Skeletal muscle cell (primary cell): ENCODE measurements at regions not wholly inside any gene's neighbourhood (a gene's known extent, or its start where the extent isn't known, plus 50 kb on each side); places are given as distances from the start of the nearest gene placed in this dataset.

Source experiments
- DNase-seq: peaks from one replicate; pipeline ENCODE4 v3.0.0-alpha.2; 2010; ENCODE audit warnings: low read depth
- H3K4me3 ChIP-seq: 2 replicates; pipeline ENCODE4 v1.5.1; 2011; ENCODE audit warnings: low read depth, mild to moderate bottlenecking, control low read depth, low read length, moderate library complexity

GRCh38 chr5:57601996-57602395, 119.4 kb upstream of the ACTBL2 start:
- no peak for DNase-seq

GRCh38 chr5:57600321-57600720, 117.7 kb upstream of the ACTBL2 start:
- no peak overlapping the region for H3K4me3 ChIP-seq
- peak; percentile 8 for DNase-seq

More at GRCh38 chr5:57601996-57602395, 119.4 kb upstream of the ACTBL2 start:
- no peak overlapping the region for H3K4me3 ChIP-seq

GRCh38 chr5:57598756-57599155, 116.1 kb upstream of the ACTBL2 start:
- peak; percentile 30 for DNase-seq
- H3K4me3 ChIP-seq = no peak overlapping the region

DNA sequence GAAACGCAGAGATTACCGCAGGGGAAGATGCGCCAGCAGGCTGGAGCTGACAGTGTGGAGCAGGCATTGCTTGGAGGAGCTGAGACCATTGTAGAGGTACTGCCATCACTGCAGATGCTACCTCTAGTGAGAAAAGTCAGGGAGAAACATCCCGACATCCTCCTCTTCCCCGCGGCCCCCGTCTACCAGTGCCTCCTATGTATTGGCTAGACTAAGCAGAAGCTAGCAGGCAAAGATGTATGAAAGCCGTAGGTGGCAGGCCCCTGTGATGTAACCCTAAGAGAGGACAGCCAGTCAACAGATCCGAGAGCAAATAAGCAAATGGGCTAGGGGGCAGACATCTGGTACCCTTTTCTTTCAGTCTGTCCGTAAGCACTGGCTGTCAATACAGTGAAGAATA, 115.5 kb upstream of the ACTBL2 start:
- no peak overlapping the region for H3K4me3 ChIP-seq

GRCh38 chr5:57595523-57595991, 112.9 kb upstream of the ACTBL2 start:
- DNase-seq = no peak
- H3K4me3 ChIP-seq = no peak overlapping the region

More for the DNA sequence above, 115.5 kb upstream of the ACTBL2 start:
- DNase-seq = no peak

GRCh38 chr5:57594436-57594835, 111.8 kb upstream of the ACTBL2 start:
- DNase-seq = no peak
- no peak overlapping the region for H3K4me3 ChIP-seq

DNA sequence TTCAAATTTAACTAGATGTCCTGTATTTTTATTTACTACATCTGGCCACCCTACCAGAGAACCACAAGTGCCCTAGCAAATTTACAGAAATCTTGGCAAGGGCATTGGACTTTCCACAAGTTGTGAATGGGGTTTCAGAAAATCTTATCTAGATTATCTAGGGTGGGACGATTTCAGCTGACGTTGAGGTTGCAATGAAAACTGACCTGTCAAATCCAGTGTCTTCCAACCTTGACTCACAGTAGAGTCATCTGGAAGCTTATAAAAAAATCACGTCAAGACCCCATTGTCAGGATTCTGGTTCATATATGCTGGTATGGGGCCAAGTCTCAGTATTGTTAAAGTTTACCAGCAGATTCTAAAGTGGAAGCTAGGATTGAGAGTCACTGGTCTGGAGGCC, 109.6 kb upstream of the ACTBL2 start:
- DNase-seq = no peak

DNA sequence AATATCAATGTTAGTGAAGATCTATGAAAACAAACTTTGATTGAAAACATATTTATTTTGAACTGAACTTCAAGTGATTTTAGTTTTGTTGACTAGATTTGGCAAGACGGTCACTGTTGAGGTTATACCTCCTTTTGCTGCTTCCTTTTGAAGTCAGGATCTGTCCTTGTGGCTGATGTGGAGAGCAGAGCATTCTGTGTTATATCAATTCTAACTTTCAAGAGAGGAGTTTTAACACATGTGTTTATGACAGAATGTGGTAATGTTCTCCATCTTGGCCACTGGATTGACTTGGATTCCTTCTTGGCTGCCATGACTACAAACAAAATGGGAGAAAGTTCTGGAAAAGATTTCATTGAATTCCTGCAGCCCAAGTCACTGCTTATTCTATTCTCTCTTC, 104.0 kb upstream of the ACTBL2 start:
- no peak for DNase-seq

More for the DNA sequence above, 109.6 kb upstream of the ACTBL2 start:
- H3K4me3 ChIP-seq = no peak overlapping the region

DNA sequence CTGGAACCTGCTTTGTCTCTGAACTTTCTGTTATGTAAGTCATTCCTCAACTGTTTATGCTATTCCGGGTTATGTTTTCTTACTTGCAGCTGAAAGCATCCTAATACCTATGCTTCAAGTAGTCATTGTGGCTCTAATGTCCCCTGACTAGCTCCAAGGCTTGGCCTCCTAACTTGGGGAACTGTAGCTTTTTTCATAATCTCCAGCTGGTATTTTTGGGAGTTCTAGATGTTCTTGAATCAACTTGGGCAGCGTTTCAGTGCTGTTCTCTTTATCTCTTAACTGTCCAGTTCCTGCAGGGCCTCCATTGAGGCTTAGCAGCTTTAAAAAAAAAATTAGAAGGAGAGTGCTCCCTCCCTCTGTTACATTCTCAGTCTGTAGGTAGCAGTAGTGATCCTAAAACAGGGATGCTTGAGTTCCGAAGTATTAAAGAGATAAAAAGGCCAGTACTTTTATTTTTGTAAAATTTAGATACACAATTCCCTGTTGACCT, 100.0 kb upstream of the ACTBL2 start:
- no peak overlapping the region for H3K4me3 ChIP-seq
- DNase-seq = no peak

More for the DNA sequence above, 104.0 kb upstream of the ACTBL2 start:
- no peak overlapping the region for H3K4me3 ChIP-seq

DNA sequence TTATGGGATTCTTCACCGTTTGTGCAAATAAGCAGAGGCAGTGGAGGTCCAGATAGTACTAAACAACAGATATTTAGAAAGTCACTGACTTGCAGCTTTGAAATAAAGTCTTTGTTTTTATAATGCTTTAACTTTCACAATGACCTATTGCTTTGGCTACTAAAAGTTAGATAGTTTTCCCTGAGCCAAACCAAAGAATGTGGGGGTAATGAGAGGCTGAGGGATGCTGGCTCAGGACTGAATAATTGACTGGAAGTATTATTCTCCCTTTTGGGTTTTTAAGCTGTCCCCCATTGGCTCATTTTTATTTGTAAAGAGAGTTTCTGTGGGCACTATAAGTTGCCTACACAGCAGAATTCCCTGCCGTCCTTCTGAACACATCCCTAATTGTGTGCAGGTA, 99.2 kb upstream of the ACTBL2 start:
- DNase-seq = no peak
- H3K4me3 ChIP-seq = no peak overlapping the region

DNA sequence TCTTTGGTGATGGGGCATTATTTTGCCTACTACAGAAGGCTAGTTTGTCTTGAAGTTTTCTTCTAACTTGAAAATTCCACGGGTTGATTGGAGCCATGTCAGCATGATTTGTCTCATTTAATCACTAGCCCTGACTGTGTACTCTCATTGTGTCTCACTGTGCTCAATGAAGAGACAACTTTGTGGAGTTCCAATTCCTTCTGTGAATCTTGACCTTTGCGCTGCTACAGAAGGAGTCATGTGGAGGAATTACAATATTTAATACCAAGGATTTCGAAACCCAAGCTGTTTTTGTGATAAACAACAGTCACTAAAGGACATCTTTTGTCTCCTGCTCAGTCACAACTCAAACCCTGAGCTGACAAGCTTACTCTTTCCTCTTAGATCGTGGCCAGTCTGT, 98.6 kb upstream of the ACTBL2 start:
- no peak for DNase-seq

GRCh38 chr5:57577432-57578175, 95.0 kb upstream of the ACTBL2 start:
- H3K4me3 ChIP-seq = no peak overlapping the region
- no peak for DNase-seq

More for the DNA sequence above, 98.6 kb upstream of the ACTBL2 start:
- no peak overlapping the region for H3K4me3 ChIP-seq

- no peak for DNase-seq
- H3K4me3 ChIP-seq = no peak overlapping the region
These were observed 93.7 kb upstream of the ACTBL2 start for GRCh38 chr5:57576317-57576716.

DNA sequence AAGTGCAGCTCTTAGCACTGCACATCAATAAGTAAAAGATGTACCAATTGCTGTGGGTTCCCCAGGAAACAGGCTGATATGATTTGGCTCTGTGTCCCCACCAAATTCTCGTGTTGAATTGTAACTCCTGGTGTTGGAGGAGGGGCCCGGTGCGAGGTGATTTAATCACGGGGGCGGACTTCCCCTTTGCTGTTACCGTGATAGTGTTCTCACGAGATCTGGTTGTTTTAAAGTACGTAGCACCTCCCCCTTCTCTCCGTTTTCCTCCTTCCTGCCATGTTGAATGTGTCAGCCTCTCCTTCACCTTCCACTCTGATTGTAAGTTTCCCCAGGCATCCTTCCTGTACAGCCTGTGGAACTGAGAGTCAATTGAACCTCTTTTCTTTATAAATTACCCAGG, 93.2 kb upstream of the ACTBL2 start:
- no peak overlapping the region for H3K4me3 ChIP-seq
- no peak for DNase-seq

- H3K4me3 ChIP-seq = no peak overlapping the region
- DNase-seq = no peak
These were observed 89.8 kb upstream of the ACTBL2 start for GRCh38 chr5:57572461-57572860.

DNA sequence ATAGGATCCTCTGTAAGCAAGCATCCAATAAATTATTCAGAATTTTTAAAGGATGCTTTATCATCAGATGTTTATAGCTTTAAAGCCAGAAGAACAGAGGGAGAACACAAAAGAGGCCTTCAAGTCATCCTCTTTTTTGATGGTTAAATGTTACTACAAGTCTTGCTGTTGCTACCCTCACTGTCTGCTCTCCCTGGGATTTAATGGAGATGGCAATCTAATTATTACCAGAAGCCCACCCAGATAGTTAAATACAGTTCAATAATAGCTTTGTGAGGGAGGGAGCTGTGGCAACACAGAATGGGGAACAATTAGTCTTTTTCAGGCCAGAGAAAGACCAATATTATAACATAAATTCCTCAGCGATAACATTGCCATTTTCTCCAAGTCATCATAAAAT, 87.0 kb upstream of the ACTBL2 start:
- no peak for DNase-seq

GRCh38 chr5:57568136-57568535, 85.5 kb upstream of the ACTBL2 start:
- DNase-seq = no peak
- no peak overlapping the region for H3K4me3 ChIP-seq

More for the DNA sequence above, 87.0 kb upstream of the ACTBL2 start:
- no peak overlapping the region for H3K4me3 ChIP-seq

DNA sequence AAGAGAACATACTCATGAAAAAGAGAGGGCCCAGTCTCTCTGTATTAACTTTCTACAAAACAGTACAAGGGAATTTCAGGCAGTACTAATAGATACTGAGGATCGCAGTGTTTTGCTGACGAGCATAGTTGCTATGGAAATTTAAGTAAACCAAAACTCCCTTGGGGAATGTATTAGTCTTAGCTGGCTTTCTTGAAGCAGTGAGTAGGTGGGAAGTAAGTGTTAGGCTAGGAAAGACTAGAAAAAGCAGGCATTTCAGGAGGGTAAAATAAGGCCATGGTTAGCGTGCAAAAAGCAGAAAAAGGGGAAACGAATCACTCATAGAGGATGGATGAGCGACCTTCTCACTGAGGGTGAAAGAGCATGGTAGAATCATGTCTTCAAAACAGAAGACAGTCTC, 84.3 kb upstream of the ACTBL2 start:
- DNase-seq = peak; percentile 85
- H3K4me3 ChIP-seq = no peak overlapping the region

DNA sequence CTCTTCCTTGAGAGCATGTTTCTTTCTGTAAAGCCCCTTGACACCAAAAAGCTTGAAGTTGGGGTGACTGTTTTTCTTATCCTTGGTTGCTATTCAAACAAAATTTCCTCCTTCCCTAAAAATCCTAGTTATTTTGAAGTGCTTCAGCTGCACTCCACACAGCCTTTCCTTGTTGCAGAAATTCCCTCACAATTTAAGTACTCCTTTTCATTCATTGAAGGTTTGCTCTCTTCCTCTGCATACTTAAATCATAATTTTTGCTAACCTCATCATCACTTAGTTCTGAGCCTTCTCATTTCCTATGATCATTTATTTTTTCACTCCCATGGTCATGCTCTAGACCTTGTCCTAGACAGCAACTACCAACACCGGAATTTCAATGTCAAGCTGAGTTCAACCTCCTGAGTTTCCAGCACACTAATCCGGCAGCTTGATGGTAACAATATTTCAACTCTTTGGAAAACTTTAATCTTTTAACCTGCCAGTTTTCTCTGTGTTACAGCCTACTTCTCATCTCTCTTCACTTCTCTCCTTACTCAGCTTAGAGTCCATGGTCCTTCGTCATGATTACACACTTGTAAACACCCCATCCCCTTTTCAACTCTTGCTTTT, 78.7 kb upstream of the ACTBL2 start:
- DNase-seq = no peak
- no peak overlapping the region for H3K4me3 ChIP-seq

DNA sequence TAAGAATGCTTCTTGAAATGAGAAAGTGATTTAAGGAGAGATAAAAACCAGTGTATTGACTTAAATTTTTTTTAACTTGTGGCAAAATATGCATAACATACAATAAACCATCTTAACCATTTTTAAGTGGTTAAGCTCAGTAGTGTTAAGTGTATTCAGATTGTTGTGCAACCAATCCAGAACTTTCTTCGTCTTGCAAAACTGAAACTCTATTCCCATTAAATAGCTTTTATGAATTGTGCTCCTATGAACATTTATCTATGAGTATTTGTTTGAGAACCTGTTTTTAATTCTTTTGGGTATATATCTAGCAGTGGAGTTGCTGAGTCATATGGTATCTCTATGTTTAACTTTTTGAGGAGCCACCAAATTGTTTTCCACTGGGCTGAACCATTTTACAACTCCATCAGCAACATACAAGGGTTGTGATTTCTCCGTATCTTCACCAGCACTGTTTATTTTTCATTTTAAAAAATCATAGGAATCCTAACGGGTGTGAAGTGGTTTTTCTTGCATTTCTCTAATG, 76.6 kb upstream of the ACTBL2 start:
- no peak for DNase-seq

DNA sequence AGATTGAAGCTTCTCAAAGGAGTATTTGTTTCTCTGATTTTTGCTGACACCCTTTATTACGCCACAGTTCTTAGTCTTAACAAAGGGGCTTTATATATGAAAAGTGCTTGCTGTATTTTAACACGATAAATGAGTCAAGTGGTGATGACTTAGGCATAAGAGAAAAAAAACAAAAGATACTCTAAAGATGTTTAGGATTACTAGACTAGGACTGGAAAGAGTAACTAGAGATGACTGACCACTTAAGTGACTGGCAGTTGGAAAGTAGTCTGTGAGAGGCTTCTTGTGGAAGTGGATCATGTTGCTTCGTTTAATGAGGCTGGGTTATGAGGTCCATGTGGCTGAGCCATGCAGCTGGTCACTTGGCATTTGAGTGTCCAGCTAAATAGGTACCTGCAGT, 69.4 kb upstream of the ACTBL2 start:
- no peak for DNase-seq
- H3K4me3 ChIP-seq = no peak overlapping the region

More for the DNA sequence above, 76.6 kb upstream of the ACTBL2 start:
- H3K4me3 ChIP-seq = no peak overlapping the region
